ENCODE measurements at regions not wholly inside any gene's neighbourhood (a gene's known extent, or its start where the extent isn't known, plus 50 kb on each side); places are given as distances from the start of the nearest gene placed in this dataset.

- TF ChIP-seq, protein P1, sequence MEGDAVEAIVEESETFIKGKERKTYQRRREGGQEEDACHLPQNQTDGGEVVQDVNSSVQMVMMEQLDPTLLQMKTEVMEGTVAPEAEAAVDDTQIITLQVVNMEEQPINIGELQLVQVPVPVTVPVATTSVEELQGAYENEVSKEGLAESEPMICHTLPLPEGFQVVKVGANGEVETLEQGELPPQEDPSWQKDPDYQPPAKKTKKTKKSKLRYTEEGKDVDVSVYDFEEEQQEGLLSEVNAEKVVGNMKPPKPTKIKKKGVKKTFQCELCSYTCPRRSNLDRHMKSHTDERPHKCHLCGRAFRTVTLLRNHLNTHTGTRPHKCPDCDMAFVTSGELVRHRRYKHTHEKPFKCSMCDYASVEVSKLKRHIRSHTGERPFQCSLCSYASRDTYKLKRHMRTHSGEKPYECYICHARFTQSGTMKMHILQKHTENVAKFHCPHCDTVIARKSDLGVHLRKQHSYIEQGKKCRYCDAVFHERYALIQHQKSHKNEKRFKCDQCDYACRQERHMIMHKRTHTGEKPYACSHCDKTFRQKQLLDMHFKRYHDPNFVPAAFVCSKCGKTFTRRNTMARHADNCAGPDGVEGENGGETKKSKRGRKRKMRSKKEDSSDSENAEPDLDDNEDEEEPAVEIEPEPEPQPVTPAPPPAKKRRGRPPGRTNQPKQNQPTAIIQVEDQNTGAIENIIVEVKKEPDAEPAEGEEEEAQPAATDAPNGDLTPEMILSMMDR (tag by site-specific recombination; IDR thresholded peaks at IDR 0.05), result peak; percentile 36; the same call in 1 of the 2 replicates
These were observed 165.2 kb downstream of the SH3BP4 start (continued) for GRCh38 chr2:235116885-235117492.

GRCh38 chr2:235126768-235127167 lies 175.0 kb downstream of the SH3BP4 start:
- TF ChIP-seq ZNF366 (tag by site-specific recombination; conservative IDR thresholded peaks at IDR 0.05) (no peak), SP3 (tag by site-specific recombination; IDR thresholded peaks at IDR 0.05) (no peak), ZNF223 (tag by site-specific recombination; IDR thresholded peaks at IDR 0.05) (no peak), ZNF510 (tag by site-specific recombination; IDR thresholded peaks at IDR 0.05; ENCODE audit: insufficient replicate concordance) (no peak), TCF7L2 (IDR thresholded peaks at IDR 0.05; ENCODE audit: borderline replicate concordance, low read depth, low read length) (no peak), OVOL3 (tag by site-specific recombination; IDR thresholded peaks at IDR 0.05) (no peak), SP2 (tag by site-specific recombination; IDR thresholded peaks at IDR 0.05) (no peak), ZNF174 (tag by site-specific recombination; IDR thresholded peaks at IDR 0.05) (no peak), ZNF311 (tag by site-specific recombination; IDR thresholded peaks at IDR 0.05; ENCODE audit: borderline replicate concordance) (no peak), HOXD13 (CRISPR knock-in tag; IDR thresholded peaks at IDR 0.05; ENCODE audit: borderline replicate concordance) (no peak), ZNF23 (tag by site-specific recombination; IDR thresholded peaks at IDR 0.05; ENCODE audit: borderline replicate concordance) (no peak), ZNF24 (tag by site-specific recombination; IDR thresholded peaks at IDR 0.05) (no peak), ZNF394 (tag by site-specific recombination; IDR thresholded peaks at IDR 0.05; ENCODE audit: borderline replicate concordance) (no peak)
- TF ChIP-seq, protein P2, sequence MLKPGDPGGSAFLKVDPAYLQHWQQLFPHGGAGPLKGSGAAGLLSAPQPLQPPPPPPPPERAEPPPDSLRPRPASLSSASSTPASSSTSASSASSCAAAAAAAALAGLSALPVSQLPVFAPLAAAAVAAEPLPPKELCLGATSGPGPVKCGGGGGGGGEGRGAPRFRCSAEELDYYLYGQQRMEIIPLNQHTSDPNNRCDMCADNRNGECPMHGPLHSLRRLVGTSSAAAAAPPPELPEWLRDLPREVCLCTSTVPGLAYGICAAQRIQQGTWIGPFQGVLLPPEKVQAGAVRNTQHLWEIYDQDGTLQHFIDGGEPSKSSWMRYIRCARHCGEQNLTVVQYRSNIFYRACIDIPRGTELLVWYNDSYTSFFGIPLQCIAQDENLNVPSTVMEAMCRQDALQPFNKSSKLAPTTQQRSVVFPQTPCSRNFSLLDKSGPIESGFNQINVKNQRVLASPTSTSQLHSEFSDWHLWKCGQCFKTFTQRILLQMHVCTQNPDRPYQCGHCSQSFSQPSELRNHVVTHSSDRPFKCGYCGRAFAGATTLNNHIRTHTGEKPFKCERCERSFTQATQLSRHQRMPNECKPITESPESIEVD (tag by site-specific recombination; IDR thresholded peaks at IDR 0.05), result no peak
- TF ChIP-seq, protein P3, sequence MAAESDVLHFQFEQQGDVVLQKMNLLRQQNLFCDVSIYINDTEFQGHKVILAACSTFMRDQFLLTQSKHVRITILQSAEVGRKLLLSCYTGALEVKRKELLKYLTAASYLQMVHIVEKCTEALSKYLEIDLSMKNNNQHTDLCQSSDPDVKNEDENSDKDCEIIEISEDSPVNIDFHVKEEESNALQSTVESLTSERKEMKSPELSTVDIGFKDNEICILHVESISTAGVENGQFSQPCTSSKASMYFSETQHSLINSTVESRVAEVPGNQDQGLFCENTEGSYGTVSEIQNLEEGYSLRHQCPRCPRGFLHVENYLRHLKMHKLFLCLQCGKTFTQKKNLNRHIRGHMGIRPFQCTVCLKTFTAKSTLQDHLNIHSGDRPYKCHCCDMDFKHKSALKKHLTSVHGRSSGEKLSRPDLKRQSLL (tag by site-specific recombination; IDR thresholded peaks at IDR 0.05), result no peak
- TF ChIP-seq, protein P4, sequence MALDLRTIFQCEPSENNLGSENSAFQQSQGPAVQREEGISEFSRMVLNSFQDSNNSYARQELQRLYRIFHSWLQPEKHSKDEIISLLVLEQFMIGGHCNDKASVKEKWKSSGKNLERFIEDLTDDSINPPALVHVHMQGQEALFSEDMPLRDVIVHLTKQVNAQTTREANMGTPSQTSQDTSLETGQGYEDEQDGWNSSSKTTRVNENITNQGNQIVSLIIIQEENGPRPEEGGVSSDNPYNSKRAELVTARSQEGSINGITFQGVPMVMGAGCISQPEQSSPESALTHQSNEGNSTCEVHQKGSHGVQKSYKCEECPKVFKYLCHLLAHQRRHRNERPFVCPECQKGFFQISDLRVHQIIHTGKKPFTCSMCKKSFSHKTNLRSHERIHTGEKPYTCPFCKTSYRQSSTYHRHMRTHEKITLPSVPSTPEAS (tag by site-specific recombination; IDR thresholded peaks at IDR 0.05), result no peak
- no peaks in the 10 kb centered on the region for H3K4me1 ChIP-seq (ENCODE audit: control insufficient read depth, insufficient read depth, low read length)
- no peak overlapping the region for H3K27ac ChIP-seq (ENCODE audit: extremely low read depth, low read depth, low read length)
- no peak overlapping the region for H3K4me3 ChIP-seq (ENCODE audit: low read depth, low read length)
- H3K9me3 ChIP-seq (ENCODE audit: control insufficient read depth, insufficient read depth, low read depth, low read length), result no peaks in the 10 kb centered on the region
- CTCF ChIA-PET, result interaction anchor here (0.7 to 2.0 kb wide), 3 partner anchors 469 to 619 kb away, joined by 3 to 9 read pairs (median 3); no protein-coding TSS in a partner anchor
- H3K36me3 ChIP-seq (ENCODE audit: control insufficient read depth in 2 of 2, insufficient read depth in 1 of 2, low read length in 2 of 2), result no peaks in the 10 kb centered on the region
- POLR2A ChIA-PET, result no interaction called here

DNA sequence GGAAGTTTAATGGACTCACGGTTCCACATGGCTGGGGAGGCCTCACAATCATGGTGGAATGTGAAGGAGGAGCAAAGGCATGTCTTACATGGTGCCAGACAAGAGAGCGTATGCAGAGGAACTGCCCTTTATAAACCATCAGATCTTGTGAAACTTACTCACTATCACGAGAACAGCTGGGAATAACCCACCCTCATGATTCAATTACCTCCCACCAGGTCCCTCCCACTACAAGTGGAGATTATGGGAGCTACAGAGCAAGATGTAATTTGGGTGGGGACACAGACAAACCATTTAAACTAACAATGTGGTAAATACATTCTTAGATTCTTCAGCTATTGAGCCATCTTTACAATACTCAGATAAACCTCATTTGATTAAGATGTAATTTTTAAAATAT lies 176.1 kb downstream of the SH3BP4 start:
- Histone ChIP-seq H3K36me3 (ENCODE audit: control insufficient read depth in 2 of 2, insufficient read depth in 1 of 2, low read length in 2 of 2) (no peaks in the 10 kb centered on the region), H3K27ac (ENCODE audit: extremely low read depth, low read depth, low read length) (no peak overlapping the region), H3K9me3 (ENCODE audit: control insufficient read depth, insufficient read depth, low read depth, low read length) (no peaks in the 10 kb centered on the region), H3K4me3 (ENCODE audit: low read depth, low read length) (no peak overlapping the region), H3K4me1 (ENCODE audit: control insufficient read depth, insufficient read depth, low read length) (no peaks in the 10 kb centered on the region)
- ChIA-PET POLR2A (interaction anchor here (0.7 kb wide), 1 partner anchor 51 kb away, joined by 4 read pairs; no protein-coding TSS in a partner anchor), CTCF (interaction anchor here (0.6 to 2.0 kb wide), 4 partner anchors 11 to 584 kb away, joined by 3 to 9 read pairs (median 4); no protein-coding TSS in a partner anchor)
- TF ChIP-seq ZFHX2 (tag by site-specific recombination; conservative IDR thresholded peaks at IDR 0.05) (peak; percentile 57), GLI2 (tag by site-specific recombination; IDR thresholded peaks at IDR 0.05; ENCODE audit: borderline replicate concordance, low read depth) (no peak), ZBTB11 (tag by site-specific recombination; conservative IDR thresholded peaks at IDR 0.05; ENCODE audit: low read depth) (no peak), ZNF10 (tag by site-specific recombination; IDR thresholded peaks at IDR 0.05) (no peak), MYNN (tag by site-specific recombination; IDR thresholded peaks at IDR 0.05; ENCODE audit: borderline replicate concordance) (no peak), ZNF311 (tag by site-specific recombination; IDR thresholded peaks at IDR 0.05; ENCODE audit: borderline replicate concordance) (no peak), EGR2 (tag by site-specific recombination; IDR thresholded peaks at IDR 0.05; ENCODE audit: low read depth) (peak; percentile 49; the same call in 1 of the 2 replicates)

Measured in HEK293 (cell line).